ENCODE measurements at regions not wholly inside any gene's neighbourhood (a gene's known extent, or its start where the extent isn't known, plus 50 kb on each side); places are given as distances from the start of the nearest gene placed in this dataset.

- DNase-seq, result no peak
- no peak overlapping the region for H3K4me3 ChIP-seq (ENCODE audit: low read length)
- no peaks in the 10 kb centered on the region for H3K4me1 ChIP-seq (ENCODE audit: control insufficient read depth, insufficient read depth, low read length)
- no peaks in the 10 kb centered on the region for H3K27me3 ChIP-seq (ENCODE audit: control insufficient read depth, insufficient read depth, low read length)
- WGBS (ENCODE audit: insufficient coverage, low lambda C conversion rate), result no CpG with 5 or more reads among the region's 1 CpG
- H3K36me3 ChIP-seq (ENCODE audit: control insufficient read depth, insufficient read depth, low read length), result no peaks in the 10 kb centered on the region
- no peaks in the 10 kb centered on the region for H3K9me3 ChIP-seq (ENCODE audit: control insufficient read depth, low read depth, low read length)
- no peak overlapping the region for H3K27ac ChIP-seq (ENCODE audit: low read length)
These were observed 63.7 kb upstream of the TANC1 start for GRCh38 chr2:158904627-158905177.

GRCh38 chr2:158905341-158905740 is 63.1 kb upstream of the TANC1 start:
- H3K27ac ChIP-seq (ENCODE audit: low read length), result no peak overlapping the region
- DNase-seq, result no peak
- no peaks in the 10 kb centered on the region for H3K4me1 ChIP-seq (ENCODE audit: control insufficient read depth, insufficient read depth, low read length)
- no peak overlapping the region for H3K4me3 ChIP-seq (ENCODE audit: low read length)
- H3K9me3 ChIP-seq (ENCODE audit: control insufficient read depth, low read depth, low read length), result no peaks in the 10 kb centered on the region
- no peaks in the 10 kb centered on the region for H3K36me3 ChIP-seq (ENCODE audit: control insufficient read depth, insufficient read depth, low read length)
- WGBS (ENCODE audit: insufficient coverage, low lambda C conversion rate), result 60% methylated on average over 3 of the region's 3 CpGs
- no peaks in the 10 kb centered on the region for H3K27me3 ChIP-seq (ENCODE audit: control insufficient read depth, insufficient read depth, low read length)

- no peak for DNase-seq
- H3K4me3 ChIP-seq (ENCODE audit: low read length), result no peak overlapping the region
- H3K27ac ChIP-seq (ENCODE audit: low read length), result no peak overlapping the region
- H3K36me3 ChIP-seq (ENCODE audit: control insufficient read depth, insufficient read depth, low read length), result no peaks in the 10 kb centered on the region
- no CpG with 5 or more reads among the region's 4 CpGs for WGBS (ENCODE audit: insufficient coverage, low lambda C conversion rate)
- H3K4me1 ChIP-seq (ENCODE audit: control insufficient read depth, insufficient read depth, low read length), result no peaks in the 10 kb centered on the region
- no peaks in the 10 kb centered on the region for H3K27me3 ChIP-seq (ENCODE audit: control insufficient read depth, insufficient read depth, low read length)
- no peaks in the 10 kb centered on the region for H3K9me3 ChIP-seq (ENCODE audit: control insufficient read depth, low read depth, low read length)
These were observed 62.7 kb upstream of the TANC1 start for GRCh38 chr2:158905784-158906183.

- no peak for DNase-seq
- H3K27ac ChIP-seq (ENCODE audit: low read length), result no peak overlapping the region
- no peaks in the 10 kb centered on the region for H3K27me3 ChIP-seq (ENCODE audit: control insufficient read depth, insufficient read depth, low read length)
- H3K36me3 ChIP-seq (ENCODE audit: control insufficient read depth, insufficient read depth, low read length), result no peaks in the 10 kb centered on the region
- H3K9me3 ChIP-seq (ENCODE audit: control insufficient read depth, low read depth, low read length), result no peaks in the 10 kb centered on the region
- H3K4me3 ChIP-seq (ENCODE audit: low read length), result no peak overlapping the region
- H3K4me1 ChIP-seq (ENCODE audit: control insufficient read depth, insufficient read depth, low read length), result no peaks in the 10 kb centered on the region
- no CpG with 5 or more reads among the region's 2 CpGs for WGBS (ENCODE audit: insufficient coverage, low lambda C conversion rate)
These were observed 60.4 kb upstream of the TANC1 start for GRCh38 chr2:158907926-158908456.

GRCh38 chr2:158912112-158912511 is 56.3 kb upstream of the TANC1 start:
- Histone ChIP-seq H3K4me1 (ENCODE audit: control insufficient read depth, insufficient read depth, low read length) (no peaks in the 10 kb centered on the region), H3K27me3 (ENCODE audit: control insufficient read depth, insufficient read depth, low read length) (no peaks in the 10 kb centered on the region), H3K4me3 (ENCODE audit: low read length) (no peak overlapping the region), H3K9me3 (ENCODE audit: control insufficient read depth, low read depth, low read length) (no peaks in the 10 kb centered on the region), H3K36me3 (ENCODE audit: control insufficient read depth, insufficient read depth, low read length) (no peaks in the 10 kb centered on the region), H3K27ac (ENCODE audit: low read length) (no peak overlapping the region)
- WGBS (ENCODE audit: insufficient coverage, low lambda C conversion rate), result 100% methylated on average over 2 of the region's 4 CpGs
- no peak for DNase-seq

- H3K27me3 ChIP-seq (ENCODE audit: control insufficient read depth, insufficient read depth, low read length), result no peaks in the 10 kb centered on the region
- H3K36me3 ChIP-seq (ENCODE audit: control insufficient read depth, insufficient read depth, low read length), result no peaks in the 10 kb centered on the region
- DNase-seq, result no peak
- H3K9me3 ChIP-seq (ENCODE audit: control insufficient read depth, low read depth, low read length), result no peaks in the 10 kb centered on the region
- 100% methylated on average over 1 of the region's 1 CpG for WGBS (ENCODE audit: insufficient coverage, low lambda C conversion rate)
- no peak overlapping the region for H3K27ac ChIP-seq (ENCODE audit: low read length)
- H3K4me1 ChIP-seq (ENCODE audit: control insufficient read depth, insufficient read depth, low read length), result no peaks in the 10 kb centered on the region
- no peak overlapping the region for H3K4me3 ChIP-seq (ENCODE audit: low read length)
These were observed 55.7 kb upstream of the TANC1 start for GRCh38 chr2:158912765-158913164.

GRCh38 chr2:158914066-158914465 is 54.4 kb upstream of the TANC1 start:
- DNase-seq, result no peak
- Histone ChIP-seq H3K9me3 (ENCODE audit: control insufficient read depth, low read depth, low read length) (no peaks in the 10 kb centered on the region), H3K4me1 (ENCODE audit: control insufficient read depth, insufficient read depth, low read length) (no peaks in the 10 kb centered on the region), H3K36me3 (ENCODE audit: control insufficient read depth, insufficient read depth, low read length) (no peaks in the 10 kb centered on the region), H3K27ac (ENCODE audit: low read length) (no peak overlapping the region), H3K4me3 (ENCODE audit: low read length) (no peak overlapping the region), H3K27me3 (ENCODE audit: control insufficient read depth, insufficient read depth, low read length) (no peaks in the 10 kb centered on the region)

- WGBS (ENCODE audit: insufficient coverage, low lambda C conversion rate), result 83% methylated on average over 1 of the region's 2 CpGs
- Histone ChIP-seq H3K27me3 (ENCODE audit: control insufficient read depth, insufficient read depth, low read length) (no peaks in the 10 kb centered on the region), H3K9me3 (ENCODE audit: control insufficient read depth, low read depth, low read length) (no peaks in the 10 kb centered on the region), H3K36me3 (ENCODE audit: control insufficient read depth, insufficient read depth, low read length) (no peaks in the 10 kb centered on the region), H3K4me1 (ENCODE audit: control insufficient read depth, insufficient read depth, low read length) (no peaks in the 10 kb centered on the region), H3K4me3 (ENCODE audit: low read length) (no peak overlapping the region), H3K27ac (ENCODE audit: low read length) (no peak overlapping the region)
- DNase-seq, result no peak
These were observed 53.7 kb upstream of the TANC1 start for GRCh38 chr2:158914731-158915130.

GRCh38 chr2:158917121-158917520 is 51.3 kb upstream of the TANC1 start:
- no peaks in the 10 kb centered on the region for H3K36me3 ChIP-seq (ENCODE audit: control insufficient read depth, insufficient read depth, low read length)
- H3K9me3 ChIP-seq (ENCODE audit: control insufficient read depth, low read depth, low read length), result no peaks in the 10 kb centered on the region
- WGBS (ENCODE audit: insufficient coverage, low lambda C conversion rate), result 67% methylated on average over 1 of the region's 2 CpGs
- no peak overlapping the region for H3K4me3 ChIP-seq (ENCODE audit: low read length)
- H3K4me1 ChIP-seq (ENCODE audit: control insufficient read depth, insufficient read depth, low read length), result no peaks in the 10 kb centered on the region
- H3K27ac ChIP-seq (ENCODE audit: low read length), result no peak overlapping the region
- H3K27me3 ChIP-seq (ENCODE audit: control insufficient read depth, insufficient read depth, low read length), result no peaks in the 10 kb centered on the region
- no peak for DNase-seq

GRCh38 chr2:158918452-158918851 is 50.0 kb upstream of the TANC1 start:
- Histone ChIP-seq H3K27me3 (ENCODE audit: control insufficient read depth, insufficient read depth, low read length) (no peaks in the 10 kb centered on the region), H3K9me3 (ENCODE audit: control insufficient read depth, low read depth, low read length) (no peaks in the 10 kb centered on the region), H3K27ac (ENCODE audit: low read length) (no peak overlapping the region), H3K4me3 (ENCODE audit: low read length) (no peak overlapping the region), H3K4me1 (ENCODE audit: control insufficient read depth, insufficient read depth, low read length) (no peaks in the 10 kb centered on the region), H3K36me3 (ENCODE audit: control insufficient read depth, insufficient read depth, low read length) (no peaks in the 10 kb centered on the region)
- no peak for DNase-seq
